Activated T-cell treated with anti-CD3 and anti-CD28 coated beads, Interleukin-2, amount 50 U/mL, for 72 hours (primary cell): ENCODE measurements at regions not wholly inside any gene's neighbourhood (a gene's known extent, or its start where the extent isn't known, plus 50 kb on each side); places are given as distances from the start of the nearest gene placed in this dataset.

Experiments used
- ATAC-seq, 2 donors: fragments of 150-1000 bp; cut with Tn5 transposase; replicated peaks in 1 of 2; 2 replicates each; pipeline ENCODE4 v1.10.0; 2021; ENCODE audit warnings: moderate library complexity in 2 of 2, mild to moderate bottlenecking in 1 of 2
- DNase-seq, 2 donors: peaks; one replicate each; pipeline ENCODE4 v3.0.0; 2021 to 2022; ENCODE audit warnings: mixed read lengths in 1 of 2
- H3K27ac Mint-ChIP-seq: one replicate; pipeline ENCODE4 v1.8.0; 2022; ENCODE audit warnings: mild to moderate bottlenecking, moderate library complexity, mixed read lengths
- H3K27me3 Mint-ChIP-seq: one replicate; pipeline ENCODE4 v1.8.0; 2022; ENCODE audit warnings: low read depth, mixed read lengths
- H3K36me3 Mint-ChIP-seq, 2 donors: one replicate each; pipeline ENCODE4 v1.8.0; 2022; ENCODE audit warnings: mixed read lengths in 2 of 2, mild to moderate bottlenecking in 1 of 2; ENCODE audit not compliant: insufficient read depth in 2 of 2
- H3K4me1 Mint-ChIP-seq: one replicate; pipeline ENCODE4 v1.8.0; 2022; ENCODE audit warnings: low read depth, mixed read lengths
- H3K4me3 Mint-ChIP-seq, 2 donors: one replicate each; pipeline ENCODE4 v1.8.0; 2022; ENCODE audit warnings: mild to moderate bottlenecking in 2 of 2, mixed read lengths in 2 of 2, moderate library complexity in 2 of 2
- H3K9me3 Mint-ChIP-seq, 2 donors: one replicate each; pipeline ENCODE4 v1.8.0; 2022; ENCODE audit warnings: mixed read lengths in 2 of 2

GRCh38 chr6:43910149-43910637, 140.2 kb downstream of the VEGFA start:
- Mint-ChIP-seq H3K27me3 (peaks cover 12% of the 10 kb centered on the region), H3K36me3 (no peaks in the 10 kb centered on the region), H3K4me3 (no peak overlapping the region), H3K27ac (no peak overlapping the region), H3K4me1 (peaks cover 5% of the 10 kb centered on the region), H3K9me3 (no peaks in the 10 kb centered on the region)
- ATAC-seq (no peak), DNase-seq (no peak)

GRCh38 chr6:43909474-43910148, 139.6 kb downstream of the VEGFA start:
- H3K4me3 Mint-ChIP-seq = no peak overlapping the region
- H3K36me3 Mint-ChIP-seq = no peaks in the 10 kb centered on the region
- DNase-seq (no peak), ATAC-seq (no peak)
- H3K9me3 Mint-ChIP-seq = no peaks in the 10 kb centered on the region
- H3K4me1 Mint-ChIP-seq = peaks cover 5% of the 10 kb centered on the region
- H3K27me3 Mint-ChIP-seq = peaks cover 12% of the 10 kb centered on the region
- H3K27ac Mint-ChIP-seq = no peak overlapping the region

- Mint-ChIP-seq H3K27me3 (peaks cover 12% of the 10 kb centered on the region), H3K9me3 (no peaks in the 10 kb centered on the region), H3K4me1 (peaks cover 5% of the 10 kb centered on the region), H3K4me3 (no peak overlapping the region), H3K36me3 (no peaks in the 10 kb centered on the region), H3K27ac (no peak overlapping the region)
- ATAC-seq (no peak), DNase-seq (no peak)
Measured at GRCh38 chr6:43907789-43908472, 137.9 kb downstream of the VEGFA start.

- Mint-ChIP-seq H3K27ac (no peak overlapping the region), H3K27me3 (peaks cover 12% of the 10 kb centered on the region), H3K4me1 (peaks cover 5% of the 10 kb centered on the region), H3K4me3 (no peak overlapping the region), H3K36me3 (no peaks in the 10 kb centered on the region), H3K9me3 (no peaks in the 10 kb centered on the region)
- no peak for ATAC-seq
- DNase-seq = no peak
Measured at GRCh38 chr6:43907312-43907711, 137.3 kb downstream of the VEGFA start.

- DNase-seq (no peak), ATAC-seq (no peak)
- Mint-ChIP-seq H3K4me3 (no peak overlapping the region), H3K36me3 (no peaks in the 10 kb centered on the region), H3K9me3 (no peaks in the 10 kb centered on the region), H3K27me3 (peaks cover 12% of the 10 kb centered on the region), H3K4me1 (no peaks in the 10 kb centered on the region), H3K27ac (no peak overlapping the region)
Measured at GRCh38 chr6:43904311-43905123, 134.5 kb downstream of the VEGFA start.

- no peaks in the 10 kb centered on the region for H3K4me1 Mint-ChIP-seq
- ATAC-seq = no peak
- H3K4me3 Mint-ChIP-seq = no peak overlapping the region
- H3K36me3 Mint-ChIP-seq = no peaks in the 10 kb centered on the region
- peaks cover 12% of the 10 kb centered on the region for H3K27me3 Mint-ChIP-seq
- H3K9me3 Mint-ChIP-seq = no peaks in the 10 kb centered on the region
- no peak for DNase-seq
- no peak overlapping the region for H3K27ac Mint-ChIP-seq
Measured at GRCh38 chr6:43903739-43904290, 133.8 kb downstream of the VEGFA start.

- H3K27me3 Mint-ChIP-seq = peaks cover 12% of the 10 kb centered on the region
- H3K27ac Mint-ChIP-seq = no peak overlapping the region
- DNase-seq = no peak
- H3K4me1 Mint-ChIP-seq = no peaks in the 10 kb centered on the region
- H3K36me3 Mint-ChIP-seq = no peaks in the 10 kb centered on the region
- H3K9me3 Mint-ChIP-seq = no peaks in the 10 kb centered on the region
- H3K4me3 Mint-ChIP-seq = no peak overlapping the region
- ATAC-seq = no peak
Measured at GRCh38 chr6:43901733-43902230, 131.8 kb downstream of the VEGFA start.

GRCh38 chr6:43900916-43901732, 131.1 kb downstream of the VEGFA start:
- Mint-ChIP-seq H3K9me3 (no peaks in the 10 kb centered on the region), H3K4me1 (no peaks in the 10 kb centered on the region), H3K4me3 (no peak overlapping the region), H3K36me3 (no peaks in the 10 kb centered on the region), H3K27ac (no peak overlapping the region), H3K27me3 (peaks cover 5% of the 10 kb centered on the region)
- ATAC-seq (no peak), DNase-seq (no peak)

GRCh38 chr6:43900560-43900915, 130.5 kb downstream of the VEGFA start:
- no peak overlapping the region for H3K4me3 Mint-ChIP-seq
- H3K4me1 Mint-ChIP-seq = no peaks in the 10 kb centered on the region
- H3K9me3 Mint-ChIP-seq = no peaks in the 10 kb centered on the region
- no peak overlapping the region for H3K27ac Mint-ChIP-seq
- ATAC-seq (no peak), DNase-seq (no peak)
- H3K27me3 Mint-ChIP-seq = no peaks in the 10 kb centered on the region
- no peaks in the 10 kb centered on the region for H3K36me3 Mint-ChIP-seq

- Mint-ChIP-seq H3K9me3 (no peaks in the 10 kb centered on the region), H3K27ac (no peak overlapping the region), H3K27me3 (no peaks in the 10 kb centered on the region)
Measured at GRCh38 chr6:43899830-43900229, 129.8 kb downstream of the VEGFA start.

GRCh38 chr6:43898358-43899131, 128.5 kb downstream of the VEGFA start:
- no peaks in the 10 kb centered on the region for H3K9me3 Mint-ChIP-seq
- H3K4me1 Mint-ChIP-seq = no peaks in the 10 kb centered on the region
- H3K36me3 Mint-ChIP-seq = no peaks in the 10 kb centered on the region
- DNase-seq (no peak), ATAC-seq (no peak)
- no peaks in the 10 kb centered on the region for H3K27me3 Mint-ChIP-seq
- H3K4me3 Mint-ChIP-seq = no peak overlapping the region
- no peak overlapping the region for H3K27ac Mint-ChIP-seq

More at GRCh38 chr6:43899830-43900229, 129.8 kb downstream of the VEGFA start:
- Mint-ChIP-seq H3K4me1 (no peaks in the 10 kb centered on the region), H3K36me3 (no peaks in the 10 kb centered on the region), H3K4me3 (no peak overlapping the region)
- no peak for ATAC-seq
- DNase-seq = no peak
